HG02588 (cell line): ENCODE measurements at regions not wholly inside any gene's neighbourhood (a gene's known extent, or its start where the extent isn't known, plus 50 kb on each side); places are given as distances from the start of the nearest gene placed in this dataset.

Source experiments
- ATAC-seq: cut with Tn5 transposase; IDR thresholded peaks from one replicate; pipeline ENCODE4 v1.9.1; 2021; ENCODE audit warnings: mild to moderate bottlenecking, moderate library complexity; ENCODE audit not compliant: unreplicated experiment

- no peak for ATAC-seq
Measured at GRCh38 chr7:21356616-21357015, 71.3 kb upstream of the SP4 start.

GRCh38 chr7:21357151-21358097 lies 70.5 kb upstream of the SP4 start:
- ATAC-seq, result no peak

GRCh38 chr7:21358648-21359047 lies 69.2 kb upstream of the SP4 start:
- ATAC-seq, result no peak

GRCh38 chr7:21359163-21359562 lies 68.7 kb upstream of the SP4 start:
- no peak for ATAC-seq

- ATAC-seq, result no peak
Measured at GRCh38 chr7:21361413-21362125, 66.3 kb upstream of the SP4 start.

- peak; percentile 82 for ATAC-seq
Measured at GRCh38 chr7:21364801-21365271, 63.0 kb upstream of the SP4 start.

GRCh38 chr7:21365866-21366624 lies 61.8 kb upstream of the SP4 start:
- no peak for ATAC-seq

GRCh38 chr7:21367081-21367480 lies 60.8 kb upstream of the SP4 start:
- ATAC-seq, result no peak

- ATAC-seq, result no peak
Measured at GRCh38 chr7:21367537-21367936, 60.3 kb upstream of the SP4 start.

GRCh38 chr7:21368317-21368716 lies 59.6 kb upstream of the SP4 start:
- ATAC-seq, result no peak

GRCh38 chr7:21370283-21370982 lies 57.5 kb upstream of the SP4 start:
- ATAC-seq, result no peak

GRCh38 chr7:21371360-21371759 lies 56.5 kb upstream of the SP4 start:
- no peak for ATAC-seq

- no peak for ATAC-seq
Measured at GRCh38 chr7:21373031-21373430, 54.9 kb upstream of the SP4 start.

- ATAC-seq, result no peak
Measured at GRCh38 chr7:21374134-21374533, 53.7 kb upstream of the SP4 start.

GRCh38 chr7:21377545-21377944 lies 50.3 kb upstream of the SP4 start:
- ATAC-seq, result no peak
